Panc1 (cell line): ENCODE measurements at regions not wholly inside any gene's neighbourhood (a gene's known extent, or its start where the extent isn't known, plus 50 kb on each side); places are given as distances from the start of the nearest gene placed in this dataset.

Experiments used
- ATAC-seq: fragments of 200-7000 bp; cut with Tn5 transposase; 2 replicates; pipeline ENCODE4 v1.9.1; 2020; ENCODE audit warnings: mild to moderate bottlenecking, moderate library complexity
- BruUV-seq: library from RNA; stranded (reverse); fragments of 400-500 nt; replicated peaks from 2 replicates; lab custom pipeline; 2021; lab: Mats Ljungman, UMichigan
- CTCF ChIA-PET: fragments of 300-600 bp; sonication (Branson Sonifier 250); formaldehyde crosslinking; loops from one replicate; lab custom pipeline; 2022; ENCODE audit warnings: antibody characterized with exemption; lab: Charles Lee
- POLR2A ChIA-PET: fragments of 300-600 bp; sonication (Branson Sonifier 250); formaldehyde crosslinking; loops from one replicate; lab custom pipeline; 2022; ENCODE audit warnings: antibody characterized with exemption; lab: Charles Lee
- DNase-seq: peaks from one replicate; pipeline ENCODE4 v3.0.0-alpha.2; 2010; ENCODE audit warnings: low read depth, low spot score
- H3K27ac ChIP-seq: 2 replicates; pipeline ENCODE4 v1.5.1; 2011; ENCODE audit warnings: mild to moderate bottlenecking, low read length, inconsistent platforms
- H3K27me3 ChIP-seq: fragments of 200-500 bp; sonication (Bioruptor generic); 2 replicates; pipeline ENCODE4 v1.6.0; 2014; ENCODE audit warnings: low read length, inconsistent platforms; ENCODE audit not compliant: control insufficient read depth, insufficient read depth
- H3K36me3 ChIP-seq: fragments of 200-500 bp; sonication (Bioruptor generic); 2 replicates; pipeline ENCODE4 v1.5.1; 2014; ENCODE audit warnings: inconsistent platforms, mild to moderate bottlenecking, low read length, moderate library complexity; ENCODE audit not compliant: control insufficient read depth, insufficient read depth
- H3K4me1 ChIP-seq: 2 replicates; pipeline ENCODE4 v1.5.1; 2011; ENCODE audit warnings: inconsistent platforms, mild to moderate bottlenecking, low read length, moderate library complexity; ENCODE audit not compliant: control insufficient read depth, insufficient read depth
- H3K4me3 ChIP-seq, 2 experiments: 2 replicates each; pipeline ENCODE4 v1.5.1; 2011 to 2012; ENCODE audit warnings: low read depth in 2 of 2, low read length in 2 of 2, mild to moderate bottlenecking in 2 of 2, inconsistent platforms in 1 of 2, moderate library complexity in 1 of 2
- H3K9me3 ChIP-seq: fragments of 200-500 bp; sonication (Bioruptor generic); 2 replicates; pipeline ENCODE4 v1.5.1; 2014; ENCODE audit warnings: low read depth, mild to moderate bottlenecking, inconsistent platforms, low read length, moderate library complexity; ENCODE audit not compliant: control insufficient read depth, insufficient read depth
- CTCF ChIP-seq: fragments of 450-650 bp; IDR thresholded peaks from 2 replicates; pipeline ENCODE4 v1.5.1; 2017; ENCODE audit warnings: mild to moderate bottlenecking
- POLR2AphosphoS5 ChIP-seq: IDR thresholded peaks from 2 replicates; pipeline ENCODE4 v1.6.1; 2012; ENCODE audit warnings: mild to moderate bottlenecking, low read depth, low read length, moderate library complexity
- REST ChIP-seq, 2 experiments: IDR thresholded peaks; 2 replicates each; pipeline ENCODE4 v1.6.1; 2011 to 2012; ENCODE audit warnings: low read depth in 2 of 2, control low read depth in 1 of 2, low read length in 1 of 2, mild to moderate bottlenecking in 1 of 2, moderate library complexity in 1 of 2; ENCODE audit not compliant: insufficient read depth in 1 of 2
- SIN3A ChIP-seq: IDR thresholded peaks from 2 replicates; pipeline ENCODE4 v1.6.1; 2012; ENCODE audit warnings: low read depth, mild to moderate bottlenecking, low read length, moderate library complexity, borderline replicate concordance; ENCODE audit not compliant: insufficient read depth
- TCF7L2 ChIP-seq: IDR thresholded peaks from 2 replicates; pipeline ENCODE4 v1.6.1; 2011; ENCODE audit warnings: mild to moderate bottlenecking, low read depth, low read length, inconsistent platforms
- in situ Hi-C: cut with HindIII; loops from 2 replicates; pipeline ENCODE4 v1.10.0; 2016; ENCODE audit warnings: low sequenced_read_pairs, low pct_unique_long_range_greater_than_20kb
- intact Hi-C: fragments of 100-400 bp; cut with micrococcal nuclease; formaldehyde crosslinking; loops from one replicate; pipeline ENCODE4 v1.10.0; 2022; ENCODE audit not compliant: unreplicated experiment

- Histone ChIP-seq H3K4me1 (no peaks in the 10 kb centered on the region), H3K36me3 (no peaks in the 10 kb centered on the region), H3K9me3 (no peaks in the 10 kb centered on the region), H3K4me3 (no peak overlapping the region), H3K27ac (no peak overlapping the region), H3K27me3 (no peaks in the 10 kb centered on the region)
- POLR2A ChIA-PET = no interaction called here
- BruUV-seq = no TSS peak
- no peak for ATAC-seq
- TF ChIP-seq TCF7L2 = no peak
- TF ChIP-seq REST (IDR thresholded peaks at IDR 0.05; ENCODE audit: insufficient read depth in 1 of 2, low read depth in 2 of 2, low read length in 1 of 2) = no peak
- TF ChIP-seq CTCF = no peak
- TF ChIP-seq POLR2AphosphoS5 = no peak
- no peak for TF ChIP-seq SIN3A
- no peak for DNase-seq
- intact Hi-C loops = no loop called here
- in situ Hi-C loops = no loop called here
- CTCF ChIA-PET = no interaction called here
Observed at GRCh38 chr19:23992348-23992747, 77.7 kb downstream of the ZNF726 start.

GRCh38 chr19:23993440-23993839, 78.8 kb downstream of the ZNF726 start:
- no peaks in the 10 kb centered on the region for H3K36me3 ChIP-seq
- no peak for TF ChIP-seq REST (IDR thresholded peaks at IDR 0.05; ENCODE audit: insufficient read depth in 1 of 2, low read depth in 2 of 2, low read length in 1 of 2)
- no peak for TF ChIP-seq POLR2AphosphoS5
- no peak for TF ChIP-seq TCF7L2
- no peak for TF ChIP-seq CTCF
- H3K9me3 ChIP-seq = no peaks in the 10 kb centered on the region
- POLR2A ChIA-PET = no interaction called here
- no TSS peak for BruUV-seq
- no peak for DNase-seq
- ATAC-seq = no peak
- CTCF ChIA-PET = no interaction called here
- no peaks in the 10 kb centered on the region for H3K4me1 ChIP-seq
- no peak overlapping the region for H3K27ac ChIP-seq
- in situ Hi-C loops = no loop called here
- H3K4me3 ChIP-seq = no peak overlapping the region
- no peaks in the 10 kb centered on the region for H3K27me3 ChIP-seq
- intact Hi-C loops = no loop called here
